Esophagus squamous epithelium (tissue), 5 donors: ENCODE measurements at regions not wholly inside any gene's neighbourhood (a gene's known extent, or its start where the extent isn't known, plus 50 kb on each side); places are given as distances from the start of the nearest gene placed in this dataset.

Experiments used
- DNase-seq: peaks from one replicate; lab custom pipeline; 2025; lab: John Stamatoyannopoulos, UW
- H3K27ac ChIP-seq, 4 donors: fragments of 200-600 bp; sonication (generic); one replicate each; pipeline ENCODE4 v1.5.1; 2016 to 2019; ENCODE audit warnings: mild to moderate bottlenecking in 1 of 4
- H3K27me3 ChIP-seq, 4 donors: fragments of 200-600 bp; sonication (generic); 1 replicate in 3 of 4; 2 replicates in 1 of 4; pipeline versions ENCODE4 v1.5.1 to v1.6.0; 2017 to 2021; ENCODE audit warnings: antibody characterized with exemption in 1 of 4
- H3K36me3 ChIP-seq, 3 donors: fragments of 200-600 bp; sonication (generic); one replicate each; pipeline ENCODE4 v1.5.1; 2016 to 2019
- H3K4me1 ChIP-seq, 3 donors: fragments of 200-600 bp; sonication (generic); one replicate each; pipeline ENCODE4 v1.5.1; 2017 to 2019
- H3K4me3 ChIP-seq, 4 donors: fragments of 200-600 bp; sonication (generic); 1 replicate in 3 of 4; 2 replicates in 1 of 4; pipeline ENCODE4 v1.5.1; 2016 to 2019; ENCODE audit warnings: mild to moderate bottlenecking in 2 of 4, moderate library complexity in 1 of 4
- H3K9me3 ChIP-seq, 3 donors: fragments of 200-600 bp; sonication (generic); one replicate each; pipeline ENCODE4 v1.5.1; 2016 to 2019
- POLR2A ChIP-seq, 4 donors: fragments of 450-650 bp; IDR thresholded peaks; one replicate each; pipeline ENCODE4 v1.6.1; 2017; ENCODE audit warnings: antibody characterized with exemption in 4 of 4, mild to moderate bottlenecking in 4 of 4, moderate library complexity in 3 of 4
- WGBS, 2 donors: methylation state at CpG; one replicate each; pipeline ENCODE4 v1.1.5; 2018; 5-methylcytosine and 5-hydroxymethylcytosine counted together
- intact Hi-C: fragments of 100-400 bp; cut with DNase I; formaldehyde crosslinking; loops from one replicate; pipeline ENCODE4 v1.15.0; 2022
- TF ChIP-seq, protein P1 (sequence below), 6 experiments: fragments of 450-650 bp in 4 of 6; fragments of 200-600 bp in 2 of 6; sonication (generic) in 2 of 6; IDR thresholded peaks; one replicate each; pipeline ENCODE4 v1.5.1; 2016 to 2019; ENCODE audit warnings: antibody characterized with exemption in 6 of 6, mild to moderate bottlenecking in 4 of 6, moderate library complexity in 4 of 6
- donor health status: DM: yes; HTN: yes; CAD: no.

DNA sequence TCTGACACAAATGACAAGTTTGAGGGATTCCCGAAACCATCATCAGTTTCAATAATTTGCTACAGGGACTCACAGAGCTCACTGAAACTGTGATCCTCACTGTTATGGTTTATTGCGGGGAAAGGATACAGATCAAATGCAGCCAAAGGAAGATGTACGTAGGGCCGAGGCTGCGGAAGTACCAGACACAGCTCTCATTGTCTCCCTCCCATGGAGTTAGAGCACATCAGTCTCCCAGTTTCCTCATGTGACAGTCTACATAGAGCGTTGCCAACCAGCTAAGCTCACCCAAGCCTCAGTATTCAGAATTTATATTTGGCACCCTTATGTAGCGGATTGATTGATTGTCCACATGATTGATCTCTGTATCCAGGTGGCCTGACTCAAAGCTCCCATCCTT lies 137.8 kb upstream of the TENM3 start:
- intact Hi-C loops, result no loop called here
- Histone ChIP-seq H3K4me1 (no peaks in the 10 kb centered on the region), H3K4me3 (no peak overlapping the region), H3K9me3 (no peaks in the 10 kb centered on the region), H3K27ac (no peak overlapping the region), H3K36me3 (no peaks in the 10 kb centered on the region), H3K27me3 (no peaks in the 10 kb centered on the region)
- TF ChIP-seq POLR2A (IDR thresholded peaks at IDR 0.05), result no peak
- TF ChIP-seq, protein P1, sequence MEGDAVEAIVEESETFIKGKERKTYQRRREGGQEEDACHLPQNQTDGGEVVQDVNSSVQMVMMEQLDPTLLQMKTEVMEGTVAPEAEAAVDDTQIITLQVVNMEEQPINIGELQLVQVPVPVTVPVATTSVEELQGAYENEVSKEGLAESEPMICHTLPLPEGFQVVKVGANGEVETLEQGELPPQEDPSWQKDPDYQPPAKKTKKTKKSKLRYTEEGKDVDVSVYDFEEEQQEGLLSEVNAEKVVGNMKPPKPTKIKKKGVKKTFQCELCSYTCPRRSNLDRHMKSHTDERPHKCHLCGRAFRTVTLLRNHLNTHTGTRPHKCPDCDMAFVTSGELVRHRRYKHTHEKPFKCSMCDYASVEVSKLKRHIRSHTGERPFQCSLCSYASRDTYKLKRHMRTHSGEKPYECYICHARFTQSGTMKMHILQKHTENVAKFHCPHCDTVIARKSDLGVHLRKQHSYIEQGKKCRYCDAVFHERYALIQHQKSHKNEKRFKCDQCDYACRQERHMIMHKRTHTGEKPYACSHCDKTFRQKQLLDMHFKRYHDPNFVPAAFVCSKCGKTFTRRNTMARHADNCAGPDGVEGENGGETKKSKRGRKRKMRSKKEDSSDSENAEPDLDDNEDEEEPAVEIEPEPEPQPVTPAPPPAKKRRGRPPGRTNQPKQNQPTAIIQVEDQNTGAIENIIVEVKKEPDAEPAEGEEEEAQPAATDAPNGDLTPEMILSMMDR (IDR thresholded peaks at IDR 0.05), result no peak
- DNase-seq, result no peak
- 91 to 95% methylated on average over 7 of the region's 7 CpGs for WGBS, 2 donors

GRCh38 chr4:182107931-182108330 lies 135.3 kb upstream of the TENM3 start:
- no peak for DNase-seq
- Histone ChIP-seq H3K27me3 (no peaks in the 10 kb centered on the region), H3K4me1 (no peaks in the 10 kb centered on the region), H3K27ac (no peak overlapping the region), H3K9me3 (no peaks in the 10 kb centered on the region), H3K36me3 (no peaks in the 10 kb centered on the region), H3K4me3 (no peak overlapping the region)
- WGBS, 2 donors, result 61 to 65% methylated on average over 8 of the region's 8 CpGs
- intact Hi-C loops, result no loop called here
- TF ChIP-seq, protein P1 (IDR thresholded peaks at IDR 0.05), result no peak
- no peak for TF ChIP-seq POLR2A (IDR thresholded peaks at IDR 0.05)

DNA sequence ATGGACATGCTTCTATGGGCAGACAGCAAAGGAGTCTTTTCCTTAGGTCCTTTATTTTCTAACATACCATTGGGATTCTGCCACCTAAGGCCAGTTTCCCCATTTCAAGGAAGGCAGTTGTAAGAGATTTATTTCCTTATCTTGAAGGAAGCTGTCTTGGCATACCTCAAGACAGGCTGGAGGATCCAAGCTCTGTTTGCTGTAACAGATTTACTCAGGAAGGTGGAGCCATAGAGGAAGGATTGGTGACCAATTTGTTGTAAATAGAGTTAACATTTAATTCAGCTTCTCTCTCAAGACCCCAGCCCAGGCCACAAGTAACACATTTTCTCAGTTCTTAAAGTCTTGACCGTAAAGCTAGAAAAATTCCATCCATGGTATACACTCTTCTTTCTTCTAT lies 131.6 kb upstream of the TENM3 start:
- no peaks in the 10 kb centered on the region for H3K36me3 ChIP-seq
- DNase-seq, result no peak
- TF ChIP-seq POLR2A (IDR thresholded peaks at IDR 0.05), result no peak
- TF ChIP-seq, protein P1 (IDR thresholded peaks at IDR 0.05), result no peak
- H3K4me1 ChIP-seq, result no peaks in the 10 kb centered on the region
- 100% methylated on average over 1 of the region's 1 CpG for WGBS, 2 donors
- H3K4me3 ChIP-seq, result no peak overlapping the region
- no peaks in the 10 kb centered on the region for H3K9me3 ChIP-seq
- H3K27ac ChIP-seq, result no peak overlapping the region
- intact Hi-C loops, result no loop called here
- no peaks in the 10 kb centered on the region for H3K27me3 ChIP-seq

- TF ChIP-seq, protein P1 (IDR thresholded peaks at IDR 0.05), result no peak
- TF ChIP-seq POLR2A (IDR thresholded peaks at IDR 0.05), result no peak
- H3K36me3 ChIP-seq, result no peaks in the 10 kb centered on the region
- H3K4me3 ChIP-seq, result no peak overlapping the region
- DNase-seq, result no peak
- H3K9me3 ChIP-seq, result peaks cover 0 to 8% (median 0%) of the 10 kb centered on the region in 3 donors
- H3K27me3 ChIP-seq, result peaks cover 0 to under 1% (median 0%) of the 10 kb centered on the region in 4 donors
- intact Hi-C loops, result no loop called here
- no peak overlapping the region for H3K27ac ChIP-seq
- no peaks in the 10 kb centered on the region for H3K4me1 ChIP-seq
These were observed 129.4 kb upstream of the TENM3 start for GRCh38 chr4:182113779-182114178.

- H3K9me3 ChIP-seq, result peaks cover 0 to 7% (median 0%) of the 10 kb centered on the region in 3 donors
- no peak overlapping the region for H3K27ac ChIP-seq
- DNase-seq, result no peak
- H3K4me3 ChIP-seq, result no peak overlapping the region
- H3K4me1 ChIP-seq, result no peaks in the 10 kb centered on the region
- H3K36me3 ChIP-seq, result no peaks in the 10 kb centered on the region
- 45 to 63% methylated on average over 7 of the region's 7 CpGs for WGBS, 2 donors
- H3K27me3 ChIP-seq, result no peaks in the 10 kb centered on the region
- intact Hi-C loops, result no loop called here
- TF ChIP-seq, protein P1 (IDR thresholded peaks at IDR 0.05), result no peak
- TF ChIP-seq POLR2A (IDR thresholded peaks at IDR 0.05), result no peak
These were observed 118.8 kb upstream of the TENM3 start for GRCh38 chr4:182124359-182124758.
